GM12874 (cell line): ENCODE measurements at regions not wholly inside any gene's neighbourhood (a gene's known extent, or its start where the extent isn't known, plus 50 kb on each side); places are given as distances from the start of the nearest gene placed in this dataset.

ENCODE experiments used
- CTCF ChIP-seq: IDR thresholded peaks from 2 replicates; pipeline ENCODE4 v1.5.1; 2011; ENCODE audit warnings: low read depth, mild to moderate bottlenecking, control low read depth, low read length, moderate library complexity; ENCODE audit not compliant: insufficient read depth

DNA sequence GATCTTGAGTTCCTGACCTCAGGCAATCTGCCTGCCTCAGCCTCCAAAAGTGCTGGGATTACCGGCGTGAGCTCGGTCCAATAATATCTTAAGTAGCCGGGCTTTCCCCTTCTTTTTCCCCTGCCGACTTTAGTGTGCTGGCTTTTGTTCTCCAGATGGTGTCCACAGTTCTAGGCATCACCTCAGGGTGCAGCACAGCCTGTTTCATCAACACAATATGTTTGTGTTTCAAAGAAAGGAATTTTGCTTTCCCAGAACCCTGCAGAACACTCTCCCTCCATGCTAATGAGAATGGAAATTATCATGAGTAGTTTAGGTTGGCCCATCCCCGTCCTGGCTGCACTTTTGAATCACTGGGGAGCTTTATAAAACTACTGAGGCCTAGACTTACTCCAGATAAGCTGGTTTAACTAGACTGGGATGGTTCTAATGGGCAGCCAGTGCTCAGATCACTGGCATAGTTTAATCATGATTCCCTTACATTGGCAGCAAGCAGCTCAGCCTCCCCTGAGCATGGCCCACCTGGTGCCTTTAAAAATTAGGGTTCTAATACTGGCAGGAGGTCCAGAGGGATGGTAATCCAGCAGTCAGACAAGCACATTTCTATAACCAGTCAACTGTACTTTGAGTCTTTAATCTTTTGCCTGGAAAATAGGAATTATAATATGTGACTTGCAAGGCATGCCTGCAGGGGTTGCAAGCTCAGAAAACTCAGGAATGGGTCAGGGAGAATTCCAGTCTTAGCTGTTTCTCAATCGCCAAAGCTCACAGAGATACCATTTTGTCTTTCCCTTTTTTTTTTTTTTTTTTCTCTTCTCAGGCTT is 127.6 kb upstream of the RASGRP1 start:
- TF ChIP-seq CTCF, result no peak

DNA sequence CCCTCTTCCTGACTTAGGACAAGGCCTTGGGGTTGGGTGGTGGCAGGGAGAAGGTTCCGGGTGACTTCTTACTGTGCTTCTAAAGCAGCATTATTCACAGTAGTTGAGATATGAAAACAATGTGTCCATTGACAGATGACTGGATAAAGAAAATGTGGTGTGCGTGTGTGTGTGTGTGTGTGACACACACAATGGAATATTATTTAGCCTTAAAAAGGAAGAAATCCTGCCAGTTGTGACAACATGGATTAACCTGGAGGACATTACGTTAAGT is 128.1 kb upstream of the RASGRP1 start:
- no peak for TF ChIP-seq CTCF

- no peak for TF ChIP-seq CTCF
These were observed 130.9 kb upstream of the RASGRP1 start for GRCh38 chr15:38695249-38696108.

DNA sequence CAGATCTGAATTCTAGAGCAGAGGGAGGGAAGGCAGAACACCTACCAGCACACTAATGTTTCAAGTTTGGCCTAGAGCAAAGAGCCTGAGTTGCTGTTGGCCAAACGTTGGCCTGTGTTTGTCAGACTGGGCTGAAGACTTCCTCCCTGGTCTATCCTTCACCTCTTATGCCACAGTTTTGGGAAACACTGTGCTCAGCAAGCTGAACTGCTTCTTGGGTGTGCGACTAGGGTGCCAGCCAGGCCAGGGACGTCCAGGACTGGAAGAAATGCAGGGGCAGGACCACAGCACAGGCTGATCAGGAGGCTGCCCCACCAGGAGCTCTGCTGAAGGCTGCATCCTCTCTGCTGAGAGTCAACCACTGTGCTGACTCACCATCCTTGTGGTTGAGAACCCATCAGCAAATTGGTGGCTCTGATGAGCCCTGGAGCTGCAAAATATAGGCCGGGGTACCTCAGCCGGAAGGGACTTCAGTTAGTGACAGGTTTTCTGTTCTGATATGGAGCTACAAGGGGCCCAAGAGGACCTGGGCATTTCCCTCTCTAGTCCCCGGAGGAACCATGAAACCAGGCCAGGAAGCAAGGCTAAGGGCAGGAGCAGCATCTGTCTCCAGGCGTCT is 131.6 kb upstream of the RASGRP1 start:
- no peak for TF ChIP-seq CTCF

- no peak for TF ChIP-seq CTCF
These were observed 132.3 kb upstream of the RASGRP1 start for GRCh38 chr15:38696790-38697495.

- no peak for TF ChIP-seq CTCF
These were observed 133.6 kb upstream of the RASGRP1 start for GRCh38 chr15:38698254-38698653.
